ENCODE measurements at regions not wholly inside any gene's neighbourhood (a gene's known extent, or its start where the extent isn't known, plus 50 kb on each side); places are given as distances from the start of the nearest gene placed in this dataset.

DNA sequence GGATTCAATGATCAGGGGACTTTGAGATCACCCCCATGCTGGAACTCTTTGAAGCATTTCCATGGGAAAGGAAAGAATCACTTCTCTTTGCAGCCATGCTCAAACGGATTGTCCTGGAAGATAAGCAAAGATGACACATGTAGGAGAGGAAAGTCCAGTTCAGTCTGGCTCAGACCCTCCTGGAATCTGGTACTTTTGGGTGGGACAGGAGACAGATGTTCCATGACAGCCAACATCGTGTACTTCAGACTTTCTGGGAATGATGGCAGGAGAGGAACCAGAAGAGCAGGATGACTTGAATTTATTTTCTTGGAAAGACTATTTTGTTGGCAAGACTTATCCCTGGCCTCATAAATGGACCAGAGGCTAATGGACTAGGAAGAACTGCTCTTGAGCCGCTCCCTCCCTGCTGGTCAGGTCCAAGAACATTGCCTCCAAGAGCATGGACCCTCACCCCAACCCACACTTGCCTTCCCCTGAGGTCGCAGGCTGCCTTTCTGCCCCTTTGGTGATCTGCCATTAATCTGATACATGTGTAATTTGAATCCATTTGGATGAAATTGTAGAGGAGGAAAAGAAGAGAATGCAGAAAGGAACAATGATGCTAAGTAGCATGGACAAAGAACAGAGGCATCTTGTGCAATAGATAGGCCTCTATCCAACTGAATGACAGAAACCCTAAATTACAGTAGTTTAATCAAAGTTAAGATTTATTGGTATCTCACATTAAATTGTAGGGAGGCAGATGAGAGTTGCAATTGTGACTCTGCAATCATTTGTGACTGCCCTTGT lies 201.0 kb downstream of the SNX19 start:
- no peak for DNase-seq (ENCODE audit: low read depth)

DNA sequence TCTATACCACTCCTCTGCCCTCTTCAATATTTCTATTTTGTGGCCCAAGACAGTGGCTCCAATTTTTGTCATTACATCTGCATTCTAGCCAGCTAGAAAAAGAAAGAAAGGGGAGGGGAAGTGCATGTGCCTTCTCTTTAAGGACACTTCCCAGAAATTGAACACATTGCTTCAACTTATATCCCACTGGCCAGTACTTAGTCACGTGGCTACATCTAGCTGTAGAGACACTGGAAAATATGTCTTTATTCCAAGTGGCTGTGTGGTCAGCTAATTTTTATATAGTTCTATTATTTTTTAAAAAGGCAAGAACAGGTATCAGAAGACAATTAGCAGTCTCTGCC lies 200.4 kb downstream of the SNX19 start:
- no peak for DNase-seq (ENCODE audit: low read depth)

DNA sequence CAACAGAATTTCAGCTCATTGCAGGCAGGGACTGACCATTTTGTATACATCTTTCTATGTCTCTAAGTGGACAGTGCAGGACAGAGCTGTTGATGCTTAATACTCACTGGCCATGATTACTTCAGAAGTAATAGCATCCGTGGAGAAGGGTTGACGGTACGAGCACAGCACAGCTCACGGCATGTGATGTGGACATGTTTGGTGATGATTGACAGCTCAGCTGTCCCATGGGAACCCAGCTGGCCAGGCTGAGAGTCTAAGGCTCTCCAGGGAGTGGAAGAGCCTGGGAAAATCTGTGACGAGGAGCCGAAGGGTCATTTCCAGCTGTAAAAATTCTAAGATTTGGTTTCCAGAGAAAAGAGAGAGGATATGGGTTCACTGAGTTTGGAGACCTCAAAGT lies 198.2 kb downstream of the SNX19 start:
- no peak for DNase-seq (ENCODE audit: low read depth)

DNA sequence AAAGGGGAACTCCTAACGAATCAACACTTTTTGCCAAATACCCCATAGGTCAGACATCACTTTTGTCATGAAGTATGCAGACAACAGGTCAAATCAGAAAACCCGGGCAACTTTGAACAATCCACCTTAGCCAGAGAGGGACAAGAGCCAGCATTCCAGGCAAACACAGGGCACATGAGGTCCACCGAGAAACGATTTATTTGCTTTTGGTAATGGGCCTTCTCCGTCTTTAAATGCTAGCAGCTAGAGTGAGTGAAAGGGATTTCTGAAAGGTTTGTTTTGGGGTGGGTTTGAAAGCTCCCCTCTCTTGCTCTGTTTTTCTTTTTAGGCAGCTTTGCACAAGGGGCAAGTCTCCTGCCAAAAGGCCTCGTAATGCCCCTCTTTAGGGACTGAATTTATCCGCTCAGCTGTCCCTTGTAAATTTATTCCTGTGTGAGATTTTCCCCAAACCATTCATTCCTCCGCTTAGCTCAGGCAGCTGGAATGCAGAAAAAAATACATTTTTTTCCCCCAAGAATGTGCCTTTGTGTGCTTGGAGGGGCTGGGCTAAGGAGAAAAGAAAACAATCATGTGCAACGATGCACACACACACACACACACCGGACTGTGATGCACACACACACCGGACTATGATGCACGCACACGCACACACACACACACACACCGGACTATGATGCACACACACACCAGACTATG lies 196.9 kb downstream of the SNX19 start:
- no peak for DNase-seq (ENCODE audit: low read depth)

DNA sequence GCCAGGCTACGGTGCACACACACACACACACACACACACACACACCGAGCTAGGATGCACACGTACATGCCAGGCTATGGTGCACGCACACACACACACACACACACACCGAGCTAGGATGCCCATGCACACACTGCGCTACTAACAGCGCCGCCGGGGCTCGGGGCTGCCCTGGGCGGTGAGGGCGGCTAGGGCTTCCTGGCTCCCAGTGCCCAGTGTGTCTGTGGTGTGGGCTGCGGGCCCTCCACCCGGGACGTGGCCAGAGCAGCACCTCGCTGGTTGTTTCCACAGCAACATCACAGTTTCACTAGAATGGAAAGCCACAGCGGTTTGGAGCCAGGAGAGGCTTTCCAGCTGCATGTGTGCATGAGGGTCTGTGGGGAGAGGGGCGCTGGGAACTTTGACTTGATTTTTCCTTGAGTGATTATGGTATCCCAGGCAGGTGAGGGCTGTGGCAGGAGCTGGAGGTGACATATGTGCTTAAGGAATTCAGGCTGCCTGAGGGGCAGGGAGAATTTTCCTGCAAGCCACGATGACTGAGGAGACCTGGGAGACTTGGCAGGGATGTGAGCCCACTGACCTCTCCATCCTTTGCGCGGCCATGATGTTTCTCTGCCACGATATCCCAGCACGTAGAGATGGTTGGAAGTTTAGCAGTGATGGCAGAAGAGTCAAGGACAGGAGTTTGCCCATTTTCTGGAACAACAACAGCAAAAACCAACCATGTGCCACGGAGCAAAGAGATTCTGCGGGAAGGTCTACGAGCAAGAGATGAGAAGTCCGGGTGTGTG lies 195.9 kb downstream of the SNX19 start:
- no peak for DNase-seq (ENCODE audit: low read depth)

DNA sequence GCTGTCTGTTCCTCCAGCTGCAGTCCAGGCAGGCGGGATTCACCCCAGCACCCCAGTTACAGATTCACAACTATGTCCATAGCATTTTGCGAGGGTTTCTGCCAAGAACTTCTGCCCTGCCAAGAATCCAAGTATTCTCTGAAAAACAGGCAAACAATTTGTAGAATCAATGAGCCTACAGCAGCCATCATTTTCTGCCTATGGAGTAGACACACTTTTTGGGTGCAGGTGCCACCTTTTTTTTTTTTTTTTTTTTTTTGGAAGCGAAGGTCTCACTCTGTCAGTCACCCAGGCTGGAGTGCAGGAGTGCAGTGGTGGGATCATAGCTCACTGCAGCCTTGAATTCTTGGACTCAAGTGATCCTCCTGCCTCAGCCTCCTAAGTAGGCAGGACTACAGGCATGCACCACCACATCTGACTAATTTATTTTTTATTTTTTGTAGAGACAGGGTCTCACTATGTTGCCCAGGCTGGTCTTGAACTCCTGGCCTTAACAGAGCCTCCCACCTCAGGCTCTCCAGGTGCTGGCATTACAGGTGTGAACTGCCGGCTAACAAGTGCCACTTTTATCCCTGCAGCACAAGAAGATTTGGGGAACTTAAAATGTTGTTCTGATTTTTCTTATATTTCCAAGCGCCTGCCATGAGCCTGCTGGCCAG lies 195.1 kb downstream of the SNX19 start:
- DNase-seq (ENCODE audit: low read depth): no peak

DNA sequence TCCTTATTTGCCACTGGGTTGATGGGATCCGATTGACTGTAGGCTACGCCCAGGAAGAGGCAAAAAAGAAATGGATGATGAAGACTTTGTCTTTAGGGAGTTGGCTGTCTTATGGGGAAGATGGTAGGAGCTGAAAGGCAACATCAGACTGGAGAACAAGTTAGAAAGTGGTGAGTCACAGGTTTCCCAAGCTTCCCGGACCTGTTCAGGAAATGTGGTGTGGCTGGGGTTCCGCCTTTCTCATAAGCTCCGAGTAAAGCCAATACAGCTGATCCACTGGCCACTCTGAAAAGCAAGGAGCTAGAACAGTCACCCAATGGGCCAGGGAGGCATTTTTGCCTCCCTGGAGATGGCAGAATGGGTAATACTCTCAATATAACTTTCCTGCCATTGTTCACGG lies 194.5 kb downstream of the SNX19 start:
- no peak for DNase-seq (ENCODE audit: low read depth)

DNA sequence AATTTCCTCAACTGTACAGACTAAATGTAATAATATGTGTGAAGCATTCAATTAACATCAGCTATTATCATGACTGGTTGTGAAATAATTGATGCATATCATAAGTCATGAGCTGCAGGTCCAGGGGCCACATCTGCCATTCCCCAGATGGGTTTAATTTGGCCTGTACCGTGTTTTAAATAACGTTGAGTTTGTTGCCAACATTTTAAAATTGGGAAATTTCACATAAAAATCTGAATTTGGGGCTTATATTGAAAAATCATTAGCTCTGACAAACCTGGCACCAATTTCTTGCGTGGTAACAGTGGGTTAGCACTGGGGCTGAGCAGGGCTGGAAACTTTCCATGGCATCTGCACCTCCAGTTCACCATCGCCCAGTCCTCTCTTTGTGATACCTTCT lies 193.9 kb downstream of the SNX19 start:
- DNase-seq (ENCODE audit: low read depth): no peak

DNA sequence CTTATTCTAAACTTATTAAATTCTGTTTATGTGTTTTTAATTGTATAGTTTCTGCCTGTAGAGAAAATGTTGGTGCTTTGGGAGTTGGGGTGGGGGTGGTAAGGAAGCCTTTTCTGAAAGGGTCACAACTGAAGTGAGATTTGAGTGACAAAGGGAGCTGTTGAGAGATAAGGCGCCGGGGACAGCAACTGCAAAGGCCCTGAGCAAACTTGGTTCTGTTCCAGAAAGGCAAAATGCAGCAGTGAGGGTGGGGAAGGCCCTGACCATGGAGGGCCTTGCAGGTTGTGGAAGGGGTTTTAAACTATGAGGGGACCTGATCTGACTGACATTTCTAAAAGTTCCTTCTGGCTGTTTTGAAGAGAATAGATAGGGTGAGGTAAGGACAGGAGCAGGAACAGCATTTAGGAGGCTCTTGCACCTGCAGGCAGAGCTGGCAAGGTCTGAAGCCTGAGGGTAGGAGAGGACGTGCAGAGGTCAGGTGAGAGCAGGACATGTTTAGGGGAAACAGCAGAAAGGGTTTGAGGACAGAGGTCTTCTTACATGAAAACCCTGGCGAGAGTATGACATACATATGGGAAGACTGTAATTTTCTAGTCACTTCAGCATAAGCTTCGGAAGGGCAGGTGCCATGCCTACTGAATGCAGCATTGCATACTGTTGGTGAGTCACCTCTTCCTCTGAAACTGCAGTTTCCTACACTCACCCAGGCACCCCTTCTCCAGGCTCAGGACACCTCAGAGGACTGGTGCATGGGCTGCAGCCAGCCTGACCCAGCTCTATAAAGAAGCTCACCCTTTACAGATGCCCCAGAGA lies 190.7 kb downstream of the SNX19 start:
- no peak for DNase-seq (ENCODE audit: low read depth)

DNA sequence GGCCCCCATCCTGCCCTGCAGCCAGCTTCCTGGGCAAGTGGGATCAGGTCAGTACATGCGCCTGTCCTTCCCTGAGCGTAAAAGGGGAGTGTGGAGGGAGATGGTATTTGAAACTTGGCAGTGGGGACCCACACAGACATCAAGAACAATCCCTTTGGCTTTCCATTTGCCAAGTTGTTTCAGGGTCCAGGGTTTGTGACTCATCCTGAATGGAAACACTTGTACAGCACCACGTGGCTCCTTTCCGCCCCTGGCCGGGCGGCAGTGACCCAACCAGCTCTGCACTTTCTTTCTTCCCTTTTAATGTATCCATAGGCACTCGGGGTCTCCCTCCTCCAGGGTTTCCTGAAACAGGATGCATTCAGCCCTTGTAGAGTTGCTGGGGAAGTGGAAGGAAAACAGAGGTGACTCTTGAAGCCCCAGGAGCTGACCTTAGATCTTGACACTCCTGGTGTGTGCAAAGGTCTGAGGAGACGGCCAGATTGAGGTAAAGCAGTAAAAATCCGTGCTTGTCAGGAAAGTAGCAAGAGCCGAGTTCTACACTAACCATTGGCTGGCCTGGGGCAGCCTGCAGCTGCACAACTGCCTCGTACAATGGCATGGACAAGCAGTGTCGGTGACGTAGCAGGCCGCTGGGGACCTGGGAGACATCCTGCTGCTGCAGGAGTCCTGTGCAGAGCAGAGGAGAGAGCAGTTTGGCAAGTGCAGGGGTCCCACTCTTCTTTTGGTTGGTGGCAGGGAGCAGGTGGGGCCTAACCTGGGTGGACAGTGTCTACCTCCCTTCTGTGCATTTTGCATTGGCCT lies 189.8 kb downstream of the SNX19 start:
- DNase-seq (ENCODE audit: low read depth): no peak

DNA sequence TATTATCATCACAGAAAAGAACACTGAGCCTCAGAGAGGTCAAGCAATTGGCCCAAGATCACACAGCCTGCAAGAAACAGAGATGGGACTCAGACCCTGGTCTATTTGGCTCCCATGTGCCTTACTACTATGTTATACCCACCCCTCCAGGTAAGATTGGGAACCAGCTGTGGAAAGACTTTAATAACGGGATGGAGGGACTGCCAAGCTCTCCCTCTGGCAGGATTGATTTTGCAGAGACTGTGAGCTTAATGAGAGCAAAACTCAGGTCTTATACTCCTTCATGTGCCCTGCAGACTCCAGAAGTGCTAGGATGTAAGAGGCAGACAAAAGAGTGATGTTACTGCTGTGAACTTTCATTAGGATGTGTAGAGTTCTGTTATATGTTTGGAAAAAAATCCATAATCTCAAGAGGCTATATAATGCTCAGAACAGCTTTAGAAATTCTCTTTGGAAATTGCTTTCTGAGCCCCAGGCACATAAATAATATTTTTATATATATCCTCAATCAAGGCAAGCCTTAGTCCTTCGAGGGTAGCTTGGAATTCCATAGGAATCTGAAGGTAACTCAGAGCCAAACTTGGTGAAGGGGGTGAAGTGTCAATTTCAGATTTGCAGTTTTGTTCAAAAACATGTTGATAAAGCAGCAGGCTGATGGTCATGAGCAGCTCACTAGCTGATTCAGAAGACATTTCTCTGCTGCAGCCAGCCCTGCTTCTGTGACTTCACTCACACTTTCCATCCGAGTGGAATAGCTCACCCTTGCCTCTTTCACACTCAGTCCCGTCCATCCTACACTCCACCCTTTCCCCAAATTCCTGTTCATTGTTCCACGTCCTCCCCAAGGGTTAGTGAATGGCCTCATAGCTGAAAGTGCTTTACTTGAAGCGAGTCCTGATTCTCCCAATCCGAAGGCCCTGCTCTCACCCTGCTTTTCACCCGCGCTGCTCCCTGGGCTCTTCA lies 188.8 kb downstream of the SNX19 start:
- DNase-seq (ENCODE audit: low read depth): no peak

DNA sequence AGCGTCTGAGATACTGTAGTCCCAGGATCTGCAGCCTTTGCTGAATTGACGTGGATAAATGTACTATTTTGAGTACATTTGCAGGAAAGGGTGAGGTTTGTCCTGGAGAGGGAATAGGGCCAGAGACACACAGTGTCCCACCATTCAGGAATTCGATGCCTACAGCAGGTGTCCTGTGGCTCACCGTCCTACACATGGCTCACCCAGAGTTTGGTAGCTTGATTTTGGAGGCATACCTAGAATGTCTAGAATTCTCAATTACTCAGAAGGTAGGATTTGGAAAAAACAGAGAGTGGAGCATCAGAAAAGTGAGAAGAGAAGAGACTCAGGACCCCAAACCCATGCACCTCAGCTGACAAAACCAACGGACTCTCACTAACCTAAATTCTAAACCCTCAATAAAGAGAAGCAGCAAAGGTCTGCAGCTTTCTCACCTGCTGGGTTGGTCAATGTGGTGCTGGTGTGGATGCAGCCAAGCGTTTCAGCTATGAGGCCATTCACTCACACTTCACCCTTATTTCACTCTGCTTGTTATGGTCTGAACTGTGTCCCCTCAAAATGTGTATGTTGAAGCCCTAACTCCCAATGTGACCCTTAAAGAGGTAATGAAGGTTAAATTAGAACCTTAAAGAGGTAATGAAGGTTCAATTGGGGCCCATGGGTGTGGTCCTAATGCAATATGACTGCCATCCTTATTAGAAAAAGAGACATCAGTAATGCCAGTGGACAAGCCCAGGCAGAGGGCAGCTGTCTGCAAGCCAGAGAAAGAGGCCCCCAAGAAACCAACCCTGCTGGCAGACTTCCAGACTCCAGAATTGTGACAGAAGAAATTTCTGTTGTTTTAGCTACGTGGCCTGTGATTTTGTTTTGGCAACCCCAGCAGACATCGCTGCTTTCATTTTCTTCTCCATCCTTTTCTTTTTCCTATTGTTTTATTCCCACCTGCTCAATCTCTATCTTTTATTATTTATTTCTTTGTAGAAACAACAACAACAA lies 187.8 kb downstream of the SNX19 start:
- DNase-seq (ENCODE audit: low read depth): no peak

DNA sequence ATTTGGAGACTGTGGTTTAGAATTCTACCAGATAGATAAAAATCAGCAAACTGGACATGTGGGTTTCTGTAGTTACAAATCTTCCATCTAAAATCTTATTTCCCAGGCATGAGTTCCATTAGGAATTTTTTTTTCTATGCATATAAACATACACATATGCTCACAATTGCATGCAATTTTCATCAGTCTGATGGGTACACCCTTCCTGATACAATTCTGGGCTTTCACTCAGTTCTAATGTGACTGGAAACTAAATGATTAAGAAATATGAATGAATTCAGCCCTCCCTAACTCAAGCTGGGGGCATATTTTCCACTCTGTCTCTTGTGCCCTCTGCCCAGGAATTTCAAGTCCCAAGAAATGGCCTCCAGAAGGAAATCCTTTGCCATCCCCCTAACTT lies 187.1 kb downstream of the SNX19 start:
- no peak for DNase-seq (ENCODE audit: low read depth)

DNA sequence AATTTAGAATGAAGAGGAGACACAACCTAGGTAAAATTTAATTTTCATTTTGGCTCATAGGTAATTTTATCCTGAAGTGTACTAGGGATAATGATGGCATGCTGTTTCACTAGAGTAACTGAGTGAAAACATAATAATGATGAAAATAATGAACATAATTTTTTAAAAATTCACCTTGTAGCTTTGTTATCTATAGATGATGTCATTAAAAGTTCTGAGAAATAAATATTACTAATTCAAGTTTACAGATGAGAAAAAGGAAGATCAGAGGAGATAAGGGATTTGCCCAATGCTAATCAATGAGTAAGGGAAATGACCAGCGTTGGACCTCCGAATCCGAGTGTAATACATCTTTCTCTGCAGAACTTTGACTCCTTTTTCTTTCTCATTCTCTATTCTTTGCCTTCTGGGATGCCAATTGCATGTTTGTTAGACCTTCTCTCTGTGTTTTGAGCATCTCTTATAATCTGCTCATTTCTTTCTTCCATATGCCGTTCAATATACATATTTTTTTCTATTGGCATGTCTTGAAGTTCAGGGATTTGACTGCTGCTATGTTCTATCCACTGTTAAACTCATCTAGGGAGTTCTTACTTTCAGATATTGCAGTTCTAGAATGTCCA lies 186.5 kb downstream of the SNX19 start:
- DNase-seq (ENCODE audit: low read depth): no peak

DNA sequence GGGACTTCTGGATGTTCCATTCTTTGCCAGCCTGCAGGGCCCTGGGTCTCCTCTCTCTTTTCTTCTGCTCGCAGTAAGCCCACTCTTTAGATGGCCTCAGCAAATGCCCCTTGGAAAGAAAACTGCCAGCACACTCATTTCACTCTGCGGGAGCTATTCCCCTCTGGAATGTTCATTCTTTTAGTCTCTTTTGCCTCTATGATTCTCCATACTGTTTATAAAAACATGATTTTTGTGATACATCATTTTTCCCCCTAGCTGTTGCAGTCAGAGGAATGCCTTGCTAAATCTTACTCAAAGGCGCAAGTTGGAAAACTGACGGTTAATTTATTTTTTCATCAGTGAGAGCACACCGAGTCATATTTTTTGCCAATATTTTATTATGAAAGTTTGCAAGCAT lies 184.9 kb downstream of the SNX19 start:
- no peak for DNase-seq (ENCODE audit: low read depth)

DNA sequence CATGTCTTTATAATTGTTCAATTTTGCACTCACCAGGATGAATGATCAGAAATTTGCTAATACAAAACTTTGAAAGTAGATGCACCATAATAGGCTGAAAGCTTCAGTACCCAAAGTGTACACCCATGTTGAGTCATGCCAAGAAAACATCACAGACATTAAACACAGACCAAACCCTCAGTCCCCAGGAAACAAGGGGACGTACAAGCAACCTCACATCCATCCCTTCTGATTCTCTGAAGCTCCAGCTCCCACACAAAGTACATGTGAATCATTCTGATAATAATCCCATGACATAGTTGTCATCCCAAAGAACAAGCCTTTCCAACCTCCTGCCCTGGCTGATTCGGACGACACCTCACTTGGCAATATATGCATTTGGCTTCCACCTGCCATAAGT lies 183.8 kb downstream of the SNX19 start:
- DNase-seq (ENCODE audit: low read depth): no peak

DNA sequence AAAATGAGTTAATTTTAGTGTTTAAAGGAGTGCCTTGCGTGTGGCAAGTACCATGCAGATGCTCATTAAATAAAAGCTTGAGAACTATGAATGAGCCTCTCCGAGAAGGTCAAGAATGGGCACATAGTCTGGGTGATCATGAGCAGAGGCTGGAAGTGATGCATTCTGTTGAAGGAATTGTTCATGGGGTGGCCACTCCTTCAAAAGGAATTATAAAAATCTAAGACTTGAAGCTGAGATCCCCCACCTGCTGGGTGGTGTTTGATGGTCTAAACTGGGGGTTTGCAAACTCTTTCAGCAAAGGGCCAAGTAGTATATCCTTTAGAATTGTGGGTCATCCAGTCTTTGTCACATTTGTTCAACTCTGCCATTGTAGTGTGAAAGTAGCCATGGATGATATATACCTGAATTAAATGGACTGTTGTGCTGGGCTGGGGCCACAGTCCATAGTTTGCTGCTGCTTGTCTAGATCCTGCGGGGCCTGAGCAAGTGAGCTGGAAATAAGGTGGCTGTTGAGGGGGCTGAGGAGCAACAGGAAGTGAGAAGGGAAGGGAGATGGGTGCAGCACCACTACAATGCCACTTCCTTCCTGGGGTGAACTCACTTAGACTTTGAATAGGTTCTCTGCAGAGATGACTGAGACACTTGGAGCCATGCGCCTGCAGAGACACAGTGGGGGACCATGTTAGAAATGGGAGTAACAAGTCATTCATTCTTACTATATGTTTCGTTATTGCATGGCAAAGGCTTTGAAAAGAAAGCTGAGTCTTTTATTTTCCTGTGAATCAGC lies 179.0 kb downstream of the SNX19 start:
- no peak for DNase-seq (ENCODE audit: low read depth)
